ENCODE measurements at regions not wholly inside any gene's neighbourhood (a gene's known extent, or its start where the extent isn't known, plus 50 kb on each side); places are given as distances from the start of the nearest gene placed in this dataset.

DNA sequence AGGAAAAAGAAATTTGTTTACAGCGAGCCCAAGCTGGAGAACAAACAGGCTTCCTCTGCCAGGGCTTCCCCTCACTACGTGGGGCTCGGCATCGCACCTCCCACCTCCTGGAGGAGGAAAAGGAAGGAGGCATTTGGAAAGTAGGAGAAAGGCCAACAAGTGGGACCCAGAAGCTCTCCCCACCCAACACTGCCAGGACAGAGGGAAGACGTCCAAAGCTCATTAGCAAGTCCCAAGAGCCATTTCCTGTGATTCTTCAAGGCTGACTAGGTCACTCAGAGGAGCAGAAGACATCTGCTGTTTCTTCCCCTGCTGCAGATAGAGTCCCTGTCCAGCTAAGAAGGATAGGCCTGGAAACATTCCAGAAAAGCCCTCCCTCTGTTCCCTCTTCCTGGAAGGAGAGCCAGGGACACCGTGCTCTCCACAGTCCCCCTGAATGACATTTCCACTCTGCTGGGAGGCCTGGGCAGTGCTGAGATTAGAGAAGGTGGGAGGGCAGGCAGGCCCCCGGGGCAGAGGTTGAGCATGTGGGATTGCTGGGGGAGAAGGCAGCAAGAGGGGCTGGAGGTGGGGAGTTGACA lies 57.0 kb upstream of the NEURL1B start:
- no peak overlapping the region for H3K4me3 Mint-ChIP-seq (ENCODE audit: low read depth)
- H3K9me3 Mint-ChIP-seq (ENCODE audit: low read depth) = no peaks in the 10 kb centered on the region
- DNase-seq (ENCODE audit: low spot score, unreplicated experiment) = no peak
- peaks cover 6% of the 10 kb centered on the region for H3K4me1 Mint-ChIP-seq (ENCODE audit: low read depth)
- no peaks in the 10 kb centered on the region for H3K36me3 Mint-ChIP-seq (ENCODE audit: insufficient read depth)
- no peak overlapping the region for H3K27ac Mint-ChIP-seq
- peaks cover 97% of the 10 kb centered on the region for H3K27me3 Mint-ChIP-seq
- TF ChIP-seq, protein P1, sequence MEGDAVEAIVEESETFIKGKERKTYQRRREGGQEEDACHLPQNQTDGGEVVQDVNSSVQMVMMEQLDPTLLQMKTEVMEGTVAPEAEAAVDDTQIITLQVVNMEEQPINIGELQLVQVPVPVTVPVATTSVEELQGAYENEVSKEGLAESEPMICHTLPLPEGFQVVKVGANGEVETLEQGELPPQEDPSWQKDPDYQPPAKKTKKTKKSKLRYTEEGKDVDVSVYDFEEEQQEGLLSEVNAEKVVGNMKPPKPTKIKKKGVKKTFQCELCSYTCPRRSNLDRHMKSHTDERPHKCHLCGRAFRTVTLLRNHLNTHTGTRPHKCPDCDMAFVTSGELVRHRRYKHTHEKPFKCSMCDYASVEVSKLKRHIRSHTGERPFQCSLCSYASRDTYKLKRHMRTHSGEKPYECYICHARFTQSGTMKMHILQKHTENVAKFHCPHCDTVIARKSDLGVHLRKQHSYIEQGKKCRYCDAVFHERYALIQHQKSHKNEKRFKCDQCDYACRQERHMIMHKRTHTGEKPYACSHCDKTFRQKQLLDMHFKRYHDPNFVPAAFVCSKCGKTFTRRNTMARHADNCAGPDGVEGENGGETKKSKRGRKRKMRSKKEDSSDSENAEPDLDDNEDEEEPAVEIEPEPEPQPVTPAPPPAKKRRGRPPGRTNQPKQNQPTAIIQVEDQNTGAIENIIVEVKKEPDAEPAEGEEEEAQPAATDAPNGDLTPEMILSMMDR (IDR thresholded peaks at IDR 0.05; ENCODE audit: unreplicated experiment) = no peak

DNA sequence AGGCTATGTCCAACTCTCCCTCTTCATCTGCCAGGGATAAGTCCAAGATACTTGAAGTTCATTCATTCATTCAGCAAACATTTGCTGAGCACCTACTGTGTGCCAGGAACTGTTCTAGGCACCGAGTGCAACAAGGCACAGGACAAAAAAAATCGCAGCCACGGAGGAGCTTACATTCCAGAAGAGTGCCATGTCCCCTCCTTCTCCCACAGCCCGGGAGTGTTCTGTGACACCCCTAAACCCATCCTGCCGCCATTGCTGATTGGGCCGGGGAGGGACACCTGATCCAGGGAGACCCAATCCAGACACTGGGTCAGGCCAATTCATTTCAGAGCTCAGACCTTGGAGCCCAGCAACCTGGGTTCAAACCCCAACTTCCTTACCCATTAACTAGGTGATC lies 58.1 kb upstream of the NEURL1B start:
- Mint-ChIP-seq H3K4me1 (ENCODE audit: low read depth) (peaks cover 6% of the 10 kb centered on the region), H3K27me3 (peaks cover 95% of the 10 kb centered on the region), H3K9me3 (ENCODE audit: low read depth) (no peaks in the 10 kb centered on the region), H3K36me3 (ENCODE audit: insufficient read depth) (no peaks in the 10 kb centered on the region), H3K27ac (no peak overlapping the region), H3K4me3 (ENCODE audit: low read depth) (no peak overlapping the region)
- TF ChIP-seq, protein P1 (IDR thresholded peaks at IDR 0.05; ENCODE audit: unreplicated experiment) = no peak
- no peak for DNase-seq (ENCODE audit: low spot score, unreplicated experiment)

DNA sequence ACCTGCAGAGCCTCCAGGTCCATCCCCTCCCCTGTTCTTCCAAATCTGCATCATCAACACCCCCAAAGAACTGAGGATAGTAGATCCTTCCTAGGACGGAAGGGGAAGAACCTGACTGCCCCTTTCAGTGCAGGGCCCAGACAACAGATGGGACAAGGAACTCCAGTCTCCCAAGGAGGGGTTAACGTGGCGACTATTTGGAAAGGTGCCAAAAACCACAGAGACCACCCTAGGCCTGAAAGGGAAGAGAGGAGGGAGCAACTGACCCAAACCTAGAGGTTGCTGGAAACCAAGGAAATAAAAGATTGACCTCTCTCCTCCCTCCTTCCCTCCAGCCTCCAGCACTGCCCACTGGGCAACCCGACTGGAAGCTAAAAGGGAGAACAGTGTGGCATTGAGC lies 59.7 kb upstream of the NEURL1B start:
- TF ChIP-seq, protein P1 (IDR thresholded peaks at IDR 0.05; ENCODE audit: unreplicated experiment) = no peak
- Mint-ChIP-seq H3K27me3 (peaks cover 92% of the 10 kb centered on the region), H3K27ac (no peak overlapping the region)

DNA sequence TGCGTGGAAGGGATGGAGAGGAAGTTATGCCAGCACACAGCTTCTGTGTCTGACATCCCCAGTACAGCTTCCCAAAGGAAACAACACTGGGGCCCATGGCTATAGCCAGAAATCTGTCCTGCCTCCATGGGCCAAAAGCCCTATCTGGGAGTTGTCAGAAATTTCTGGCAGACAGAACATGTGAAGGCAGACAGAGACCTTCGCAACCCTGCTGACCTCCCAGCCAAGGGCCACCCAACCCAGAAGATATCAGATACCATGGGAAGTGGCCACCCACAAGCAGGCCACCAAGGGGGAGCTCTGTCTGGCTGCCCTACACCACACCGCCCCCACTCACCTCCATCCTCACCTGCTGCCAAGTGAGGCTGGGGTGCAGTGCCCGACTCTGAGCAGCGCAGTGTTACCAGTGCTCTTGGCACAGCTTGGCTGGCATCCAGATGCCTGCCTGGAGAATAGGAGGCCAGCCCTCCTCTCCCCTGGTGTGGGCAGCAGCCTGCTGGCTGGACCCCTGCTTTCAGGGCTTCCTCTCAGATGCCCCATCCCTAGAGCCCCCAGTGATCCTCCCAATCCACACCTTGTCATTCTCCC lies 61.6 kb upstream of the NEURL1B start:
- TF ChIP-seq, protein P1 (IDR thresholded peaks at IDR 0.05; ENCODE audit: unreplicated experiment) = no peak
- Mint-ChIP-seq H3K9me3 (ENCODE audit: low read depth) (no peaks in the 10 kb centered on the region), H3K27me3 (peaks cover 88% of the 10 kb centered on the region)

More for the DNA sequence above, 59.7 kb upstream of the NEURL1B start:
- Mint-ChIP-seq H3K4me3 (ENCODE audit: low read depth) (no peak overlapping the region), H3K36me3 (ENCODE audit: insufficient read depth) (no peaks in the 10 kb centered on the region), H3K4me1 (ENCODE audit: low read depth) (peaks cover 6% of the 10 kb centered on the region), H3K9me3 (ENCODE audit: low read depth) (no peaks in the 10 kb centered on the region)
- DNase-seq (ENCODE audit: low spot score, unreplicated experiment) = no peak

DNA sequence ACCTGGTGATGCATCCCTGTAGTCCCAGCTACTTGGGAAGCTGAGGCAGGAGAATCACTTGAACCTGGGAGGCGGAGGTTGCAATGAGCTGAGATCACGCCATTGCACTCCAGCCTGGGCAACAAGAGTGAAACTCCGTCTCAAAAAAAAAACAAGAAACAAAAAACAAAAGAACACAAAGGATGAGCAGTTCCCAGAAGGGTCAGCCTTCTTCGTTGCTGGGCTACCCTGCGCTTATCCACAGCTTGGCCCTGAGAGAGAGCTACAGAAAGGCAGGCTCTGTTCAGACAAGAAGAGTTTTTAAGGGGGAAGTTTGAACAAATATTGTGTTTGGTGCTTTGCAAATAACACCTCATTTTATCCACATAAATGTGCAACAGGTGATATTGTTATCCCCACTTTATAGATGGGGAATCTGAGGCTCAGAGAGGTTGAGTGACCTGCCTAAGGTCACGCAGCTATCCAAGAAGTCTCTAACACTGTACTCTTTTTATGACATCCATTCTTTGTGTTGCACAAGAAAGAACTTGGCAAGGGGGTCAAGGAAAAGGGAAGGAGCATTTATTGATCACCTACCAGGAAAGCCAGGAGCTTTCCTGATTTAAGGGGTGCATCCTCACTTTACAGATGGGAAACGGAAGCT lies 63.7 kb upstream of the NEURL1B start:
- DNase-seq (ENCODE audit: low spot score, unreplicated experiment) = no peak
- H3K27ac Mint-ChIP-seq = no peak overlapping the region
- no peak overlapping the region for H3K4me3 Mint-ChIP-seq (ENCODE audit: low read depth)
- H3K4me1 Mint-ChIP-seq (ENCODE audit: low read depth) = peaks cover 6% of the 10 kb centered on the region
- TF ChIP-seq, protein P1 (IDR thresholded peaks at IDR 0.05; ENCODE audit: unreplicated experiment) = no peak
- H3K27me3 Mint-ChIP-seq = peaks cover 84% of the 10 kb centered on the region
- no peaks in the 10 kb centered on the region for H3K36me3 Mint-ChIP-seq (ENCODE audit: insufficient read depth)
- H3K9me3 Mint-ChIP-seq (ENCODE audit: low read depth) = no peaks in the 10 kb centered on the region

More for the DNA sequence above, 61.6 kb upstream of the NEURL1B start:
- Mint-ChIP-seq H3K4me3 (ENCODE audit: low read depth) (no peak overlapping the region), H3K4me1 (ENCODE audit: low read depth) (peaks cover 5% of the 10 kb centered on the region), H3K36me3 (ENCODE audit: insufficient read depth) (no peaks in the 10 kb centered on the region), H3K27ac (no peak overlapping the region)
- DNase-seq (ENCODE audit: low spot score, unreplicated experiment) = no peak
